ENCODE measurements at regions not wholly inside any gene's neighbourhood (a gene's known extent, or its start where the extent isn't known, plus 50 kb on each side); places are given as distances from the start of the nearest gene placed in this dataset.
"Not testable (repeated sequence)": the region's sequence is repeated elsewhere in the genome, so short reads cannot be mapped to it uniquely, and the experiment has no call there.

DNA sequence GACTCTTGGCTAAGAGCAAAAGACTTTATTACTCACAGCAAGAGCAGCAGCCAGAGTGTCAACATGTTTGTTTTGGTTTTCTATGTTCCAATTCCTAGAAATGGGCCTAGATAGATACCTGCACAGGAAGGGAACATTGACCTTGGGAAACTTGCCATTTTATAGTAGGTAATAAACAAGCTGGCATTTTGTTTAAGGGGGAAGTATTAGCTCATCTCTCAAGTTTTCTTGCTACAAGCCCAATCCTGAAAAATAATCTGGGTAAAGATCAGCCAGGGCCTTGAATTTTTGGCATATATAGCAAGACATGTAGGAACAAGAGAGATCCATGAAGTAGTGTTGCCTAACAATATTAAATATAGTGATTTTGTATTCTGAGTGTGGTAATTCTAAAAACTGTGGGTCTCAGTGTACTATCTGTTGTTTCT lies 51.4 kb upstream of the RGL1 start:
- Mint-ChIP-seq H3K4me1 (ENCODE audit: low read depth) (no peaks in the 10 kb centered on the region), H3K27me3 (ENCODE audit: low read depth) (no peaks in the 10 kb centered on the region), H3K27ac (no peak overlapping the region), H3K9me3 (ENCODE audit: insufficient read depth) (peaks cover 13% of the 10 kb centered on the region), H3K36me3 (ENCODE audit: low read depth) (no peaks in the 10 kb centered on the region), H3K4me3 (no peak overlapping the region)
- ATAC-seq (no peak), DNase-seq (no peak)
- ChIA-PET POLR2A (no interaction called here), CTCF (no interaction called here)

- DNase-seq (no peak), ATAC-seq (no peak)
- H3K27ac Mint-ChIP-seq = no peak overlapping the region
- peaks cover 2% of the 10 kb centered on the region for H3K36me3 Mint-ChIP-seq (ENCODE audit: low read depth)
- no peaks in the 10 kb centered on the region for H3K27me3 Mint-ChIP-seq (ENCODE audit: low read depth)
- POLR2A ChIA-PET = no interaction called here
- H3K9me3 Mint-ChIP-seq (ENCODE audit: insufficient read depth) = no peaks in the 10 kb centered on the region
- no peaks in the 10 kb centered on the region for H3K4me1 Mint-ChIP-seq (ENCODE audit: low read depth)
- no peak overlapping the region for H3K4me3 Mint-ChIP-seq
- CTCF ChIA-PET = no interaction called here
These were observed 60.6 kb upstream of the RGL1 start for GRCh38 chr1:183744132-183744913.

DNA sequence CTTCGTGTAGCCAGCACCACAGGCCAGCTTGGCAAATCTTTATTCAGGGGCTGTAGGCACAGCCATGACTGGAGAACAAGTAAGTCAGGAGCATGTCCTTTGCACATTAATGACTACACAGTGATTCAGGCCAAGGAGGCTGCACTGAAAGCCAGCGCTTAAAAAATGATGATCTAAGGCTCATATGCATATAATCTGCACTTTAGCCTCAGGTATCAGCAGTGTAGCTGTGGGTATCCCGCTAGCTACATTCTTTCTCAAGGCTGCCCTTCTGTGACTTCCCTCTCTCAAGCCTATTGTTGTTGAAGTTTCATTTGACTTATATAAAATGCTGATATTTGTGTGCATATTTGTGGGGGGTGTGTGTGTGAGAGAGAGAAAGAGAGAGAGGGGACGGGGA lies 62.6 kb upstream of the RGL1 start:
- ATAC-seq = no peak
- no peaks in the 10 kb centered on the region for H3K27me3 Mint-ChIP-seq (ENCODE audit: low read depth)
- DNase-seq = no peak
- ChIA-PET POLR2A (no interaction called here), CTCF (no interaction called here)
- H3K9me3 Mint-ChIP-seq (ENCODE audit: insufficient read depth) = no peaks in the 10 kb centered on the region
- no peaks in the 10 kb centered on the region for H3K36me3 Mint-ChIP-seq (ENCODE audit: low read depth)
- no peak overlapping the region for H3K27ac Mint-ChIP-seq
- no peak overlapping the region for H3K4me3 Mint-ChIP-seq
- no peaks in the 10 kb centered on the region for H3K4me1 Mint-ChIP-seq (ENCODE audit: low read depth)

GRCh38 chr1:183739741-183740271 lies 65.1 kb upstream of the RGL1 start:
- ChIA-PET POLR2A (no interaction called here), CTCF (no interaction called here)
- Mint-ChIP-seq H3K9me3 (ENCODE audit: insufficient read depth) (no peaks in the 10 kb centered on the region), H3K4me1 (ENCODE audit: low read depth) (no peaks in the 10 kb centered on the region), H3K27me3 (ENCODE audit: low read depth) (no peaks in the 10 kb centered on the region), H3K4me3 (no peak overlapping the region), H3K36me3 (ENCODE audit: low read depth) (no peaks in the 10 kb centered on the region), H3K27ac (no peak overlapping the region)
- no peak for ATAC-seq
- DNase-seq = no peak

GRCh38 chr1:183739082-183739481 lies 65.8 kb upstream of the RGL1 start:
- no peak for DNase-seq
- no peaks in the 10 kb centered on the region for H3K4me1 Mint-ChIP-seq (ENCODE audit: low read depth)

GRCh38 chr1:183737916-183738315 lies 67.0 kb upstream of the RGL1 start:
- H3K36me3 Mint-ChIP-seq (ENCODE audit: low read depth); H3K4me1 Mint-ChIP-seq (ENCODE audit: low read depth); H3K4me3 Mint-ChIP-seq; POLR2A ChIA-PET; CTCF ChIA-PET; H3K27ac Mint-ChIP-seq; DNase-seq; H3K9me3 Mint-ChIP-seq (ENCODE audit: insufficient read depth); H3K27me3 Mint-ChIP-seq (ENCODE audit: low read depth); ATAC-seq: not testable (repeated sequence)

More at GRCh38 chr1:183739082-183739481, 65.8 kb upstream of the RGL1 start:
- Mint-ChIP-seq H3K36me3 (ENCODE audit: low read depth) (no peaks in the 10 kb centered on the region), H3K27ac (no peak overlapping the region), H3K27me3 (ENCODE audit: low read depth) (peaks cover 3% of the 10 kb centered on the region), H3K4me3 (no peak overlapping the region), H3K9me3 (ENCODE audit: insufficient read depth) (no peaks in the 10 kb centered on the region)
- no peak for ATAC-seq
- CTCF ChIA-PET = no interaction called here
- POLR2A ChIA-PET = no interaction called here

DNA sequence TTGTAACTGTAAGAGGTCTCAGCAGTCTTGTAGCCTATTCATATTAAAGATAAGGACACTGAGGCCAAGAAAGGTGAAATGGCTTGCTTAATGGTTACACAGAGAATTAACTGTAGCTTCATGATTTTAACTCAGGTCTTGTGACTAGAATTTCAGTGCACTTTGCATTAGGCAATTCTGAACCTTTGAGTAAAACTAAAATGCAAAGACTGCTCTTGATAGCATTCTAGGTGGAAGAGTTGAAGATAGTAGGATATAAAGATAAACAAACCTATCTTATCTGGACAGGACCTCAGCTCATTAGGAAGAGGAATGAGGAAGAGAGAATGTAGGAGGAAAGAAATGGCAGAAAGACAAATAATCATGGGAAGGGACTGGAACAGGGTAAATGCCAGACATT lies 68.6 kb upstream of the RGL1 start:
- CTCF ChIA-PET = no interaction called here
- H3K4me3 Mint-ChIP-seq = no peak overlapping the region
- POLR2A ChIA-PET = no interaction called here
- no peaks in the 10 kb centered on the region for H3K9me3 Mint-ChIP-seq (ENCODE audit: insufficient read depth)
- H3K4me1 Mint-ChIP-seq (ENCODE audit: low read depth) = peaks cover 1% of the 10 kb centered on the region
- H3K27me3 Mint-ChIP-seq (ENCODE audit: low read depth) = peaks cover 7% of the 10 kb centered on the region
- H3K27ac Mint-ChIP-seq = no peak overlapping the region
- ATAC-seq (no peak), DNase-seq (no peak)
- no peaks in the 10 kb centered on the region for H3K36me3 Mint-ChIP-seq (ENCODE audit: low read depth)

DNA sequence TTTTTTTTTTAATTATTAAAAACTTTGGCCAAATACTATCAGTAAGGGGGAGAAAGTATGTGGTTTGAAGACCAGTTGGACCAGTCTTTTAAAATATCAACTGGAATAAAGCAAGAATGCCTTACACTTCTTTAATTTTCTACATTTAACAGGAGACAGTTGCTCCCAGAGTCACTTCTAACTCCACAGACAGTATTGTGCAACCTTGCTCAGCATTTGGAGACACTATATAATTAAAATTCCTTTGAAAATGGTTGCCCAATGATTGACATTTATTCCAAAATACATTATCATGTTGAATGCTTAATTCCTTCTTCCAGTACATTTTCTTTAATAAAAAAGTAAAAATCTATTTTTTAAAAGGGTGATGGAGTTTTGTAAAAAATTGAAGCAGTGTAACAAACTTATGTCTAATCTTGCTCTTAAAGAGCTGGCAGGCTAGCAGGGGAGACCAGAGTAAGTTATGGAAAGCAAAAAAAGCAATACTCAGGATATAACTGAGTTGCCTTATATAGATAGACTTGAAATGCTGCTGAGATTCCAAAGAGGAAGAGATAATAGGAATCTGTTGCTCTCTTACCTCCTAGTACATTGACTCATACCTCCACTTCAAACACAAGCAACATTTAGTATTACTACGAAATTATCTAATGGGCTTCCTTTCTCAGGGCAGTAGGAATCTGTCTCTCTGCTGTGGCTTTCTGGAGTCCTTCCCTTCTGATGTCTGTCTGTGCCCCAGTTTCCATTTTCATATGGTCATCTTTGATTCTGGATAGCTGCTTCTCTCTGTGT lies 69.7 kb upstream of the RGL1 start:
- Mint-ChIP-seq H3K27me3 (ENCODE audit: low read depth) (peaks cover 7% of the 10 kb centered on the region), H3K36me3 (ENCODE audit: low read depth) (no peaks in the 10 kb centered on the region), H3K9me3 (ENCODE audit: insufficient read depth) (no peaks in the 10 kb centered on the region), H3K4me1 (ENCODE audit: low read depth) (peaks cover 4% of the 10 kb centered on the region), H3K27ac (no peak overlapping the region), H3K4me3 (no peak overlapping the region)
- ChIA-PET CTCF (no interaction called here), POLR2A (no interaction called here)
- no peak for ATAC-seq
- DNase-seq = no peak

- Mint-ChIP-seq H3K36me3 (ENCODE audit: low read depth) (no peaks in the 10 kb centered on the region), H3K4me1 (ENCODE audit: low read depth) (peaks cover 4% of the 10 kb centered on the region), H3K4me3 (no peak overlapping the region), H3K9me3 (ENCODE audit: insufficient read depth) (no peaks in the 10 kb centered on the region), H3K27ac (no peak overlapping the region), H3K27me3 (ENCODE audit: low read depth) (peaks cover 7% of the 10 kb centered on the region)
- DNase-seq (no peak), ATAC-seq (no peak)
- CTCF ChIA-PET = interaction anchor here (1.2 kb wide), 1 partner anchor 79 kb away, joined by 5 read pairs; no protein-coding TSS in a partner anchor
- POLR2A ChIA-PET = no interaction called here
These were observed 70.3 kb upstream of the RGL1 start for GRCh38 chr1:183734543-183735036.

DNA sequence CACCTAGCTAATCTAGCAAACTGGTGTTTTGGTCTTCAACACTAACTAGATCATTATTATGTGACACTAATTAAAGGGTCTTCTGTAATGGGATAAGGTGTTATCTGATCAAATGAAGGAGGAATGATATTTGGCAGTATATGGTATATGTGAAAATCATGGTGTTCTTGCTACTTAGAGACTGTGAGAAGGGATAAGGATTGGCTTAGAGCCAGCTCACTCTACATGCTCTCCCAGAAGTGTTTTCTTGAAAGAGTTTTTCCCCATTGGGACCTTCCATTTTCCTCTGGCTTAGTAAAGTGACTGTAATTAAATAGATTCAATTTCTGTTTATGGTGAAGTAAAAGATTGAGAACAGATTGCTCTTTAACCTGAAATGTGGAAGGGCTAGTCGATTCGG lies 71.2 kb upstream of the RGL1 start:
- Mint-ChIP-seq H3K27ac (no peak overlapping the region), H3K4me3 (no peak overlapping the region), H3K27me3 (ENCODE audit: low read depth) (peaks cover 7% of the 10 kb centered on the region), H3K9me3 (ENCODE audit: insufficient read depth) (no peaks in the 10 kb centered on the region), H3K36me3 (ENCODE audit: low read depth) (no peaks in the 10 kb centered on the region), H3K4me1 (ENCODE audit: low read depth) (peaks cover 4% of the 10 kb centered on the region)
- CTCF ChIA-PET = interaction anchor here (1.2 to 1.6 kb wide), 2 partner anchors 78 to 182 kb away, joined by 5 read pairs; no protein-coding TSS in a partner anchor
- ATAC-seq (no peak), DNase-seq (no peak)
- POLR2A ChIA-PET = no interaction called here

DNA sequence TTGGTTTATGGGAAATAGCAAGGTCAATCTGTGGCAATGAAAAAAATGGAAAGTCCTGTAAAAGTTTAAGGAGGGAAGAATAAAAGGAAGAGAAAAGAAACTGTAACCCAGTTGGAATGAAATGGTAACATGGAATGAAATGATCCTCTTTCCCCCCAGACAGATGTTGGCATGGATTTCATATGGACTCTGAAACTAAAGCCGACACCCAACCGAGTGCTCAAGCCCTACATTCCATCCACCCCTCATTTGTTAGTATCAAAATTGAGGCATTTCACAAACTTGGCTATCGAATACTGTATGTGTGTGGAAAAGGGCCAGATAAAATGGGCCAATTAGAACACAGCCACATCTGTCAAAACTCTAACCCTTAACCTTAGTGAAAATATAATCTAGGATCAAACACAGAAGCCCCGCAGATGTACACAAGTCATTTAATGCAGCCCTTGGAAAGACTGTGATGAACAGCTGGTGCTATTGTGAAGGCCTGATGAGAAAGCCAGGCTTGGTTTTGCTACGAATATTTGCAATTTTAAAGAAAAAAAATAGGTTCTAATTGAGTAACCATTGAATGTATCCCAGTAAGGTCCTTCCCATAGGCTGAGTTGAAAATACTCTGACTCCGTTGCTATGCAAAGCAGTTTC lies 72.6 kb upstream of the RGL1 start:
- Mint-ChIP-seq H3K4me3 (no peak overlapping the region), H3K9me3 (ENCODE audit: insufficient read depth) (no peaks in the 10 kb centered on the region), H3K36me3 (ENCODE audit: low read depth) (no peaks in the 10 kb centered on the region), H3K27ac (no peak overlapping the region), H3K4me1 (ENCODE audit: low read depth) (peaks cover 4% of the 10 kb centered on the region), H3K27me3 (ENCODE audit: low read depth) (peaks cover 7% of the 10 kb centered on the region)
- DNase-seq (no peak), ATAC-seq (no peak)
- POLR2A ChIA-PET = no interaction called here
- CTCF ChIA-PET = interaction anchor here (1.6 to 1.9 kb wide), 2 partner anchors 78 to 184 kb away, joined by 5 to 8 read pairs; no protein-coding TSS in a partner anchor
